HEK293 (cell line): ENCODE measurements at regions not wholly inside any gene's neighbourhood (a gene's known extent, or its start where the extent isn't known, plus 50 kb on each side); places are given as distances from the start of the nearest gene placed in this dataset.

ENCODE experiments used
- MZF1 ChIP-seq: fragments of 450-650 bp; formaldehyde crosslinking; IDR thresholded peaks from 2 replicates; pipeline ENCODE4 v1.5.1; 2017; ENCODE audit warnings: missing biosample characterization, missing genetic modification characterization, borderline replicate concordance
- ZBTB1 ChIP-seq: fragments of 450-650 bp; formaldehyde crosslinking; IDR thresholded peaks from 2 replicates; pipeline ENCODE4 v1.5.1; 2016; ENCODE audit warnings: missing biosample characterization, missing genetic modification characterization
- ZBTB20 ChIP-seq: fragments of 450-650 bp; formaldehyde crosslinking; IDR thresholded peaks from 2 replicates; pipeline ENCODE4 v1.5.1; 2016; ENCODE audit warnings: missing biosample characterization, missing genetic modification characterization
- ZEB2 ChIP-seq: fragments of 450-650 bp; formaldehyde crosslinking; IDR thresholded peaks from 2 replicates; pipeline ENCODE4 v1.5.1; 2016; ENCODE audit warnings: missing biosample characterization, missing genetic modification characterization
- ZNF214 ChIP-seq: fragments of 450-650 bp; formaldehyde crosslinking; IDR thresholded peaks from 2 replicates; pipeline ENCODE4 v1.5.1; 2017; ENCODE audit warnings: missing biosample characterization, mild to moderate bottlenecking, missing genetic modification characterization, borderline replicate concordance
- ZNF394 ChIP-seq: fragments of 450-650 bp; formaldehyde crosslinking; IDR thresholded peaks from 2 replicates; pipeline ENCODE4 v1.5.1; 2016; ENCODE audit warnings: missing biosample characterization, missing genetic modification characterization, mild to moderate bottlenecking, moderate library complexity, borderline replicate concordance
- ZNF423 ChIP-seq: fragments of 450-650 bp; formaldehyde crosslinking; IDR thresholded peaks from 2 replicates; pipeline ENCODE4 v1.5.1; 2016; ENCODE audit warnings: missing biosample characterization, missing genetic modification characterization
- ZNF776 ChIP-seq: fragments of 450-650 bp; formaldehyde crosslinking; IDR thresholded peaks from 2 replicates; pipeline ENCODE4 v1.5.0; 2017; ENCODE audit warnings: missing biosample characterization, missing genetic modification characterization, borderline replicate concordance
- TF ChIP-seq, protein P1 (sequence below): fragments of 450-650 bp; formaldehyde crosslinking; IDR thresholded peaks from 2 replicates; pipeline ENCODE4 v1.5.1; 2016; ENCODE audit warnings: missing biosample characterization, missing genetic modification characterization, low read depth
- TF ChIP-seq, protein P2 (sequence below): fragments of 450-650 bp; formaldehyde crosslinking; IDR thresholded peaks from 2 replicates; pipeline ENCODE4 v1.5.1; 2016; ENCODE audit warnings: missing biosample characterization, missing genetic modification characterization
- TF ChIP-seq, protein P3 (sequence below): fragments of 450-650 bp; formaldehyde crosslinking; IDR thresholded peaks from 2 replicates; pipeline ENCODE4 v1.5.1; 2016; ENCODE audit warnings: missing biosample characterization, missing genetic modification characterization
- TF ChIP-seq, protein P4 (sequence below): fragments of 450-650 bp; formaldehyde crosslinking; IDR thresholded peaks from 2 replicates; pipeline ENCODE4 v1.5.1; 2016; ENCODE audit warnings: missing biosample characterization, missing genetic modification characterization

DNA sequence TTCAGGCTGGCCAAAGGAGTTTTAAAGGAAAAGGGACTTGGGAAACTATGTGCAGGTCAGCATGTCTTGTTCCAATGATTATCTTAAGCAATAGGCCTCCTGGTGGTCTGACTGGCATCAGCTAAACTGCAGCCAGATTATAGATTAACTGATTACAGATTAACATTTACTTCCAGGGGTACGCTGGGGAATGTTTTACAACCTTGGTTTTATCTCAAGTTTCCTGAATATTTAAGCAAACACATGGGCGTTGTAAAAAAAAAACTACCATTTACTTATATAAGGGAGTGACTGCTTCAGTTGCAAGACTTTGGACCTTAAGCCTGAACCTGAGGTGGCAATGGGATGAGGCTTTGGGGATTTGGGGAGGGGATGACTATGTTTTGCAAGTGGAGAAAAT lies 600.6 kb upstream of the B3GALT2 start:
- TF ChIP-seq, protein P1, sequence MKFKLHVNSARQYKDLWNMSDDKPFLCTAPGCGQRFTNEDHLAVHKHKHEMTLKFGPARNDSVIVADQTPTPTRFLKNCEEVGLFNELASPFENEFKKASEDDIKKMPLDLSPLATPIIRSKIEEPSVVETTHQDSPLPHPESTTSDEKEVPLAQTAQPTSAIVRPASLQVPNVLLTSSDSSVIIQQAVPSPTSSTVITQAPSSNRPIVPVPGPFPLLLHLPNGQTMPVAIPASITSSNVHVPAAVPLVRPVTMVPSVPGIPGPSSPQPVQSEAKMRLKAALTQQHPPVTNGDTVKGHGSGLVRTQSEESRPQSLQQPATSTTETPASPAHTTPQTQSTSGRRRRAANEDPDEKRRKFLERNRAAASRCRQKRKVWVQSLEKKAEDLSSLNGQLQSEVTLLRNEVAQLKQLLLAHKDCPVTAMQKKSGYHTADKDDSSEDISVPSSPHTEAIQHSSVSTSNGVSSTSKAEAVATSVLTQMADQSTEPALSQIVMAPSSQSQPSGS (tag by site-specific recombination): no peak
- TF ChIP-seq ZNF776: no peak
- TF ChIP-seq ZEB2 (tag by site-specific recombination): no peak
- TF ChIP-seq, protein P2, sequence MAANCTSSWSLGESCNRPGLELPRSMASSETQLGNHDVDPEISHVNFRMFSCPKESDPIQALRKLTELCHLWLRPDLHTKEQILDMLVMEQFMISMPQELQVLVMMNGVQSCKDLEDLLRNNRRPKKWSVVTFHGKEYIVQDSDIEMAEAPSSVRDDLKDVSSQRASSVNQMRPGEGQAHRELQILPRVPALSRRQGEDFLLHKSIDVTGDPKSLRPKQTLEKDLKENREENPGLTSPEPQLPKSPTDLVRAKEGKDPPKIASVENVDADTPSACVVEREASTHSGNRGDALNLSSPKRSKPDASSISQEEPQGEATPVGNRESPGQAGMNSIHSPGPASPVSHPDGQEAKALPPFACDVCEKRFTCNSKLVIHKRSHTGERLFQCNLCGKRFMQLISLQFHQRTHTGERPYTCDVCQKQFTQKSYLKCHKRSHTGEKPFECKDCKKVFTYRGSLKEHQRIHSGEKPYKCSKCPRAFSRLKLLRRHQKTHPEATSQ (tag by site-specific recombination): no peak
- TF ChIP-seq MZF1: no peak
- no peak for TF ChIP-seq ZNF423 (tag by site-specific recombination)
- no peak for TF ChIP-seq ZNF214 (tag by site-specific recombination)
- TF ChIP-seq ZBTB20 (tag by site-specific recombination): no peak
- TF ChIP-seq, protein P3, sequence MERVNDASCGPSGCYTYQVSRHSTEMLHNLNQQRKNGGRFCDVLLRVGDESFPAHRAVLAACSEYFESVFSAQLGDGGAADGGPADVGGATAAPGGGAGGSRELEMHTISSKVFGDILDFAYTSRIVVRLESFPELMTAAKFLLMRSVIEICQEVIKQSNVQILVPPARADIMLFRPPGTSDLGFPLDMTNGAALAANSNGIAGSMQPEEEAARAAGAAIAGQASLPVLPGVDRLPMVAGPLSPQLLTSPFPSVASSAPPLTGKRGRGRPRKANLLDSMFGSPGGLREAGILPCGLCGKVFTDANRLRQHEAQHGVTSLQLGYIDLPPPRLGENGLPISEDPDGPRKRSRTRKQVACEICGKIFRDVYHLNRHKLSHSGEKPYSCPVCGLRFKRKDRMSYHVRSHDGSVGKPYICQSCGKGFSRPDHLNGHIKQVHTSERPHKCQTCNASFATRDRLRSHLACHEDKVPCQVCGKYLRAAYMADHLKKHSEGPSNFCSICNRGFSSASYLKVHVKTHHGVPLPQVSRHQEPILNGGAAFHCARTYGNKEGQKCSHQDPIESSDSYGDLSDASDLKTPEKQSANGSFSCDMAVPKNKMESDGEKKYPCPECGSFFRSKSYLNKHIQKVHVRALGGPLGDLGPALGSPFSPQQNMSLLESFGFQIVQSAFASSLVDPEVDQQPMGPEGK: no peak
- TF ChIP-seq, protein P4, sequence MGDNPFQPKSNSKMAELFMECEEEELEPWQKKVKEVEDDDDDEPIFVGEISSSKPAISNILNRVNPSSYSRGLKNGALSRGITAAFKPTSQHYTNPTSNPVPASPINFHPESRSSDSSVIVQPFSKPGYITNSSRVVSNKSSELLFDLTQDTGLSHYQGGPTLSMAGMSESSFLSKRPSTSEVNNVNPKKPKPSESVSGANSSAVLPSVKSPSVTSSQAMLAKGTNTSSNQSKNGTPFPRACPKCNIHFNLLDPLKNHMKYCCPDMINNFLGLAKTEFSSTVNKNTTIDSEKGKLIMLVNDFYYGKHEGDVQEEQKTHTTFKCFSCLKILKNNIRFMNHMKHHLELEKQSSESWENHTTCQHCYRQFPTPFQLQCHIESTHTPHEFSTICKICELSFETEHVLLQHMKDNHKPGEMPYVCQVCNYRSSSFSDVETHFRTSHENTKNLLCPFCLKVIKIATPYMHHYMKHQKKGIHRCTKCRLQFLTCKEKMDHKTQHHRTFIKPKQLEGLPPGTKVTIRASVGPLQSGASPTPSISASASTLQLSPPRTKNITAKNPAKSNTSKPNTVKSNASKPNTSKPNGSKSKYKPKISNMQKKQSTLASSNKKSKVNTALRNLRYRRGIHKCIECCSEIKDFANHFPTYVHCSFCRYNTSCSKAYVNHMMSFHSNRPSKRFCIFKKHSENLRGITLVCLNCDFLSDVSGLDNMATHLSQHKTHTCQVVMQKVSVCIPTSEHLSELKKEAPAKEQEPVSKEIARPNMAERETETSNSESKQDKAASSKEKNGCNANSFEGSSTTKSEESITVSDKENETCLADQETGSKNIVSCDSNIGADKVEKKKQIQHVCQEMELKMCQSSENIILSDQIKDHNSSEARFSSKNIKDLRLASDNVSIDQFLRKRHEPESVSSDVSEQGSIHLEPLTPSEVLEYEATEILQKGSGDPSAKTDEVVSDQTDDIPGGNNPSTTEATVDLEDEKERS (tag by site-specific recombination): no peak
- no peak for TF ChIP-seq ZBTB1
- TF ChIP-seq ZNF394: no peak
